HG02623 (cell line): ENCODE measurements at regions not wholly inside any gene's neighbourhood (a gene's known extent, or its start where the extent isn't known, plus 50 kb on each side); places are given as distances from the start of the nearest gene placed in this dataset.
"Not testable (repeated sequence)": the region's sequence is repeated elsewhere in the genome, so short reads cannot be mapped to it uniquely, and the experiment has no call there.

Experiments
- ATAC-seq: cut with Tn5 transposase; IDR thresholded peaks from one replicate; pipeline ENCODE4 v1.9.1; 2021; ENCODE audit warnings: moderate library complexity; ENCODE audit not compliant: unreplicated experiment

DNA sequence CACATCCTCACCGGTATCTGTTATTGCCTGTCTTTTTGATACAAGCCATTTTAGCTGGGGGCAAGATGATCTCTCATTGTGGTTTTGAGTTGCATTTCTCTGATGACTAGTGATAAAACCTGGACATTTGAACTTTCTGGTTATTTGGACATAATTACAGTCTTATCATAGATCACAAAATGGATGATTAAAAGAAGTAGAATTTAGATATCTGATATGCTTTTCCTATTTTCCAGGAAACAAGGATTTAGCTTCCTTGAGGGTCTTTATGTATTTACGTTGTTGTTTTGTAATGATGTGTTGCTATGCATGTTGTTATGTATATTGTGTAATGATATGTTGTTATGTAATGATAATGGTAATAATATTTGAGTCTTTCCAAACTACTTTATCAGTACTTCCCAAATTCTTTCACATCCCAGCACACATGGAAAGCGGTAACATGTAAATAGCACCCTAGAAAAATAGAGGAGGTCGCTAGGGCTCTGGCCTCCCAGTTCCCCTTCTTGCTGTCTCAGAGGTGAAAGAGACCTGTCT, 53.8 kb downstream of the GJD2 start:
- no peak for ATAC-seq

DNA sequence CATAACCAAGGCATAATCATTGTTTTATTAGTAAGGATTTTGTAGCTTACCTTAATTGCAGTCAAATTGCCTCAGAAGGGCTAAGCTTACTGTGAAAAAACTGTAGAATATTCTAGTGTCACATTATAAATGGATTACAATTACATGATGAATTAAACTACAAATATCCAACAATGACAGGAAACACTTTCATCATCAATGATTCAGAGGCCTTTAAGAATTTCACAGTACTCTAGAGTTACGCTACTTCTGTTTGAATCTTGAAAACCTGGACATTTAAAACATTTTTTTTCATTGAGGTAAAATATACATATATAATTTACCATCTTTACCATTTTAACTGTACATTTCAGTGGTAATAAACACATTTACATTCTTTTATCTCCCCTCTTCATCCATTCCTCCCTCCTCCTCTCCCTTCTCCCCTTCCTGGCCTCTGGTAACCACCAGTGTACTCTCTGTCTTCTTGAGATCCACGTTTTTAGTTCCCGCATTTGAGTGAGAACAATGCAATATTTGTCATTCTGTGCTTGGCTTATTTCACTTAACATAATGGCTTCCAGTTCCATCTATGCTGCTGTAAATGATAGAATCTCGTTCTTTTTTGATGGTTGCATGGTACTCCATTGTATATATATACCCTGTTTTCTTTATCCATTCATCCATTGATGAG, 54.7 kb downstream of the GJD2 start:
- no peak for ATAC-seq

DNA sequence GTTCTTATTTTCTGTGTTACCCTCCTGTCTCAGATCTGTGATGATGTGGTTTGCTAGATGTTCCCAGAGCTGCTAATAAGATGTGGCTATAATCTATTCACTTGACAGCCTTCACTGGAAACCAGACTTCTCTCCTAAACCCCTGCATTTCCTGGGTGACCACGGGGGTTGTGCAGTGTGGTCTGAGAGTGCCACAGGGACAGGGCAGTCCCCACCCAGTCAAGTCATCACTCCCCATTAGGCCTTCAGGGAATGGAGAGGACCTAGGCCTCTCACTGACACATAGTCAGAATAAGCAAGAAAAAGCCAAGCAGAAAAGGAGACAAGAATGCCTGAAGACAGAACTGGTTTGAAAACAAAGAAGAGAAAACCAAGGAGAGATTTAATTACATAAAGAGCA, 58.3 kb downstream of the GJD2 start:
- ATAC-seq, result no peak

DNA sequence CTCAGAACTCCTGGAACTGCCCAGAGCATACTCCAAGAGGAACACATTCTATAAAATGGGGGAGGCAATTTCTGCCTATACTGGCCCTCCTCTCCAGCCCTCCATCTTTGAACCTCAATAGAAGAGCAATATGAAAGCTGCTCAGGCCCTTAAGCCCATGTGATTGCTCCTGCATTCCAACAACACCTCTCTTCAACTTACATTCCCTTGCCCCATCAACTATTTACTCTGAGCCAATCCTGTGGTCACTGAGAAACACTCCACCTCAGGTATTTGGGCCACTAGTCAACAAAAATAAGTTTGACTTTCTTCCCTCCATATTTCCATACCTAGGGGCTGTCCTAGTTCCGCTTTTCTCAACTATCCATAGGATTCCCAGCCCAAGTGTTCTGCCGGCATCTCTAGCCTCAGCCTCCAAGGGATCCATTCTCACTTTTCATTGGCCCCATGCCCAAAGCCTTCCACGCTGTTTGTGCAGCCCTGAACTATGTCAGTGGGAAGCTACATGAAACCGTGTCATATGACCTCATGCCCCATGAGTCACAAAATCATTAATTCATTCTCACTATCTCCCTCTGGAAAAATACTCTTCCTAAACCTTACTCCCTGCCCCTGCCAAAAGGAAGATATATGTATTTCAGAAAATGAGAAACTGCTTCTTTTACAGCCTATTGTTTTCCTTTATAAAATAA, 61.6 kb downstream of the GJD2 start:
- ATAC-seq, result no peak

DNA sequence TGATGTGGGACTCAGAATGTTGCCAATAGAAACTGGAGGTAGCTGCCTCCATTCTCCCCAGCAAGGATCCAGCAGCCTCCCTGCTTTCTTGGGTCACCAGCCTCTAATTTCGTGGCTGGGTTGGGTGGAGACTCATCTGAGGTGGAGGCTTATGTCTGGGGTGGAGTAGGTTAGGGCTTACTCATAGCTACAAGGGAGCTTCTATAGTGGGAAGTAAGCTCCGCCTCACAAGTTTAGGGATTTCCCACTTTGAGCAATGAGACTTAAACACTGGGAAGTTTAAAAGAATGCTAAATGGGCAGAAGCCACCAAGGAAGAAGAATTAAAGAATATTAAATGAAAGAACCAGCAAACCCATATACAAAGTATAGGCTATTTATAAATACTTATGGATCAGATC, 63.8 kb downstream of the GJD2 start:
- ATAC-seq, result no peak

DNA sequence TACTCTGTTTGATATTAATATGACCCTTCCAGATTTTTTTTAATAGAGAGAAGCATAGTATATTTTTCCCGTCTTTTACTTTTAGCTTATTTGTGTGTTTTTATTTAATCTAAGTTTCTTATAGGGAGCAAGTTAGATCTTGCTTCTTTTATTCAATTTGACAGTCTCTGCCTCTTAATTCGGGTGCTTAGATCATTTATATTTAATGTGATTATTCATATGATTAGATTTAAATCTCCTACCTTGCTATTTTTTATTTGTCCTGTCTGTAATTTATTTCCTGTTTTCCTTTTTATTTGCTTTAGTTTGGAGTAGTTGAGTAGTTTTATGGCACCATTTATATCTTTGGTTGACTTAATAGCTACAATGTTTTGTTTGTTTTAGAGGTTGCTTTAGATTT, 66.1 kb downstream of the GJD2 start:
- ATAC-seq, result no peak

DNA sequence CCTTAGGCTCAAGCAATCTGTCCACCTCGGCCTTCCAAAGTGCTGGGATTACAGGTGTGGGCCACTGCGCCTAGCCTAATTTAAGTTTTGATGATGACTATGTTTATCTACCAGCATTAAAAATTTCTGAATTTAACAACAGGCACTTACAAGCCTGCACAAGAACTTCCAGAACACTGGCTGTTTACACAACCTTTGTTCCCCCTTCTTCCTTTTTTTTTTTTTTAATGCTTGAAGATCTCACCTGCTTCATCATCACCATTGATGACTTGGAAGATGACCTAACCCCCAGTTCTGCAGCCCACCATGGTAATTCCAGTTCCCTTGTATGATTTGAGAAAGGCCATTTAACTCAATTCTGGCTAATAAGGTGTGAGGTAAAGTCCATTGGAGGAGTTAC, 70.4 kb downstream of the GJD2 start:
- ATAC-seq, result no peak

DNA sequence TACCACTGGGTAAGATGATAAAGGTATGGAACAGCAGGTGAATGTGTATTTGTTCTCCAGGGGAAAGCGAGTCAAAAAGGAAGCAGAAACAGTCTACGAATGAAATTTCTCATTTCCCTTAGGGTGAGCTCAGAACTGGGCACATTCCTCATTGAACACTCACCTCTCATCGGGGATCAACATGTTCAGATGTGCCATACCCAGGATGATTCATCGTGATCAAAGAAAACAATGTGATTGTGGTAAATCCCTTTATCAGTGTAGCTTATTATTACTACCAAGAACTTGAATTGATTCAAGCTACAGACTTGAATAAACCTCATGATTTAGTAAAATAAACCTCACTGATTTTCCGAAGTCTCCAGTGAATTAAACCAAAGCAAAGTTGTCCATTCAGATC, 72.1 kb downstream of the GJD2 start:
- ATAC-seq, result no peak

DNA sequence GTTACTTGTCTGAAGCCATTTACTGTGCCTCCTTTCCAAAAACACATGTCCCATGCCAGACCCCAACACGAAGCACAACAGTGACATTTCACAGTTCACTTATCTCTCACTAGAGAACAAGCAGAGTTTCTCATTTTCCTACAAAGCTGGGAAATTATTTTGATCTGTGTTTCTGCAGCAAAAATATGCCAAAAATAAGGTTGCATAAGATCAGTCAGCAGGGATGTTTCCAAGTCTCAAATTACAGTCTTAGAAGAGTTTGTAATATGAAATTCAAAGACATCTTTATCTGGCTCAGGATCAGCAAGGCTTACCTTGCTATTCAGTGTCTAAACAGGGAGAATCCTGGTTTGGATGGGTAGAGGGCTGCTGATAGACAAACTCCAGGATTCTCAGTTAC, 75.5 kb downstream of the GJD2 start:
- no peak for ATAC-seq

DNA sequence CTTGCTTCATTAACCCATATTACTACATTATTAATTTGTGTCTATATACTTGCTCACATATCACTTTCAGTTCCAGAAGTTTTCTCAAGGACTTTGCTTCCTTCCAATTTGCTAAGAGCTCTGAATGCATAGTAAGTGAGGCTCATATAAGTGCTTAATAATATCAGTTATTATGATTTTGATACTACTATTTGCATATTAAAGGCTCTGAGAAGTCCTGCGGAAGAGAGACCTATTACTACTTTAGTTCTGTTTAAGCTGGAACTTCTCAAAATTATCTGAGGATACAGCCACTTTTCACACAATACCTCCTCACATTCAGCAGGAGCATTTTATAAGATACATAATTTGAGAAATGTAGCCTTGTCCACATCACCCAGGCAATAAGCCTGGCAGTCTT, 81.6 kb downstream of the GJD2 start:
- ATAC-seq, result no peak

DNA sequence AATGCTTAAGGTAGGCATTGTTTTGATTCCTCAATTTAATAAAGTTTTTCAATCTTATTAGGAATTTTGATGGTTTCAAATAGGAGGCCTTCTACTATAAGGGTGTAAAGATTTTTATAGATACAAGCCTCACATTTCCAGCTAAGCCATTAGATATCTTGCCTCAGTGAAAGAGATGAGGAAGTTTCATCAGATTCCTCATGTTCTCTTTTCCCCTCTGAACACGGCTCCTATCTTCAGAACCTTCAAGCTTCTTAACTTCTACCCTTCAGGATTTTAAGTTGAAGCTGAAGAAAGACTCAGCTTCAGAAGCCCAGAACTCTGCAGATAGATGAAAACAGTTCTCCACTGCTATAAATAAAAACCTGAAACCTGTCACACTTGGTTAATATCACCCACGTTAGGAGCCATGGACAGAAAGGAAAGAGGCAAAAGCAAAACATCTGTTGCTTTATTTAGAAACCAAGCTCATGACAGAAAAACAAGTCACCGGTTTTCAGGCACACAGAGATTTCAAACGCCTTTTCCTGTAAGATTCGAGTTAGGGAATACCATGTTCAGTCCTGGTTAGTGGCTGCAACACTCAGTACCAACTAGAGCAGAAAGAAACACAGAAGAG, 82.2 kb upstream of the GOLGA8B start:
- no peak for ATAC-seq

DNA sequence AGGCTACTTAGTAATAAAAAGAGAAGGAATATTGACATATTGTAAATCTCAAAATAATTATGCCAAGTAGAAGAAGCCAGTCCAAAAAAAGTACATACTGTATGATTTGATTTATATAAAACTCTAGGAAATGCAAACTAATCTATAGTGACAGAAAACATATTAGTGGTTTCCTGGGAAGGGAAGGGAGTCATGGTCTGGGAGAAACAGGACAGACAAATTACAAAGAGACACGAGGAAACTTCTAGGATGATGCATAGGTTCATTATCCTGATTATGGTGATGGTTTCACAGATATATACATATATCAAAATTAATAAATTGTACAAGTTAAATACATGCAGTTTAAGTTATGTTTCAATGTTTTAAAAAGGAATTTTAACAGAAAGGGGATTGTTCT, 81.0 kb upstream of the GOLGA8B start:
- no peak for ATAC-seq

DNA sequence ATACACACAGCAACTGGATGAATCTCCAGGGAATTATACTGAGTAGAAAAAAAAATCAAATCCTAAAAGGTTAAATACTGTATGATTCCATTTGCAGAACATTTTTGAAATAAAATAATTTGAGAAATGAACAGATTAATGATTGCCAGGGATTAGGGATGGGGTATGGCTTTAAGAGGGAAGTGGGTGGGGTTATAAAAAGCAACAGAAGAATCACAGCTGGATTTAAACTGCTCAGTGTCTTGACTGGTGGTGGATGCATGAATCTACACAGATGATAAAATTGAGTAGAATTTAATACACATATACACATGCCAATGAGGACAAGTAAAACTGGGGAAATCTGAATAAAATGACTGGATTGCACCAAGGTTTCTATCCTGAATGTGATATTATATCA, 79.7 kb upstream of the GOLGA8B start:
- ATAC-seq, result no peak

DNA sequence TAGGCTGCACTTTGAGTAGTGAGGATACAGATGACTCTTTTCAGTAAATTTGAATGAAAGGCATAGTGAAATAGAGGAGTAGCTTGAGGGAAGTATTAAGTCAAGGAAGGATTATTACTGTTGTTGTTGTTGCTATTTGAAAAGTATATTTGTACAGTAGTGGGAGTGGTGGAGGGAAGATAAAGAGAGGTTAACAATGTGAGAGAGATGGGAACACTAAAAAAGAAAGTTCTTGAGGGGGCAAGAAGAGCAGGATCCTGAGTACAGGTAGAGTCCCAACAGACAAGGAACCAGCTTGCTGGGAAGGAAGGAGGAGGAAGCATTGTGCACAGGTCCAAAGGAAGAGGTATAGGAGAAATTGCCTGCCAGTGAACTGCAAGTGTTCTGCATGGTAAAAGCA, 75.6 kb upstream of the GOLGA8B start:
- ATAC-seq, result no peak

DNA sequence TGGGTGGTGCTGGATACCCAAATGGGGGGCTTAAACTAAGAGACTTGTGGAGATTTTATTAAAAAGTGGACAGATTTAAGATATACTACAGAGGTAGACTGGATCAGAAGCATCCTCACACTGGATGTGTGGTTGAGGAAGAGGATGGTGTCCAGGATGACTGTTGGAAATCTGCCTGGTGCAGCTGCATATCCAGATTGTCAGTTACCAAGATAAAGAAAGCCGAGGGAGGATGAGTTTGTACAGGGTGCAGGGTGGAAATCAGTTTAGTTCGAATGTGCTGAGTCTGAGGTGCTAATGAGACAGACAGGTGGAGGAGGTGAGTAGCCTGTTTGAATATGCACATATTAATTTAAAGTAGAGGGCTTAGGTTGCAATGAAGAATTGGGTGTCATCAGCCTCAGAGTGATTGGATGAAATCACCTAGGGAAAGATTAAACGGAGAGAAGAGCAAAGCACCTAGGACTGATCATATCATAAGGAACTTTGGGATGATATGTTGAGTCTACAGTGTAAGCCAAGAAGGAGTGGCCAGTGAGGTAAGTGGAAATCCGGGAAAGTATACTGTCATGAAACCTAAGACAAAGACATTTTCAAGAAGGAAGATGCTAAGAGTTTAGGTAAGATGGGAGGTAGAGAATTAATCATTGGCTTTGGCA, 74.1 kb upstream of the GOLGA8B start:
- no peak for ATAC-seq

DNA sequence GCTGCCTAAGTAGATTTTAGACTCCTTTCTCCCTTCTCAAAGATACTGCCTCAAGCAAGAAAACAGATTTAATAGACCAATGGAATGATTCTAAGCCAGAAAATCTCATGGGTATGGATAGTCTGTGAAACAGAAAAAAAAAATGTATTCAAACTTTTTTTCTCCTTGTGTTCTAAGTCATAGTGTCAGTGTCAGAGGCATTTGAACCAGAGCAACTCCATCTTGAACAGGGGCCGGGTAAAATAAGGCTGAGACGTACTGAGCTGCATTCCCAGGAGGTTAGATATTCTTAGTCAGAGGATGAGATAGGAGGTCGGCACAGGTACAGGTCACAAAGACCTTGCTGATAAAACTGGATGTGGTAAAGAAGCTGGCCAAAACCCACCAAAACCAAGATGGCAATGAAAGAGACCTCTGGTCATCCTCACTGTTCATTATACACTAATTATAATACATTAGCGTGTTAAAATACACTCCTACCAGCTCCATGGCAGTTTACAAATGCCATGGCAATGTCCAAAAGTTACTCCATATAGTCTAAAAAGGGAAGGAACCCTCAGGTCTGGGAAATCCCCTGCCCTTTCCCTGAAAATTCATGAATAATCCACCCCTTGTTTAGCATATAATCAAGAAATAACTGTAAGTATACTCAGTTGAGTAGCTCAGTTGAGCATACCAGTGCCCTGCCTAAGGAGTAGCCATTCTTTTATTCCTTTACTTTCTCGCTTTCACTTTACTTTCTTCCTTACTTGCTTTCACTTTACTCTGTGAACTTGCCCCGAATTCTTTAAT, 72.8 kb upstream of the GOLGA8B start:
- ATAC-seq, result no peak

DNA sequence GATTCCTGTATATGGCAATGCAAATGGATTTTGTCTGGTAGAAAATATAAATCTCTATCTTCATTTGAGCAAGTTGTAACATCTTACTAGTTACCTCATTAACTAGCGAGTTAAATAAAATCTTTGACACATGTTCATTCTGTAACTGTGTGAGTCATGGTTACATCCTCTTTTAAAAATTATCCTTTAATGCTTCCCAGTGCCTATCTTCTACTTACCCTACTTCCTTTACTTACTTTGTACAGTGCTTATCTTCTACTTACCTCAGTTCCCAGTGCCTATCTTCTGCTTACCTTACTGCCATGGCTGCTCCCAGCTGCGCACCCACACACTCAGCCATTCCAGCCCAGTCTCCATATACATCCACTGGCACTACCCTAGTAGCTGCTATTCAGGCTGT, 71.9 kb upstream of the GOLGA8B start:
- no peak for ATAC-seq

DNA sequence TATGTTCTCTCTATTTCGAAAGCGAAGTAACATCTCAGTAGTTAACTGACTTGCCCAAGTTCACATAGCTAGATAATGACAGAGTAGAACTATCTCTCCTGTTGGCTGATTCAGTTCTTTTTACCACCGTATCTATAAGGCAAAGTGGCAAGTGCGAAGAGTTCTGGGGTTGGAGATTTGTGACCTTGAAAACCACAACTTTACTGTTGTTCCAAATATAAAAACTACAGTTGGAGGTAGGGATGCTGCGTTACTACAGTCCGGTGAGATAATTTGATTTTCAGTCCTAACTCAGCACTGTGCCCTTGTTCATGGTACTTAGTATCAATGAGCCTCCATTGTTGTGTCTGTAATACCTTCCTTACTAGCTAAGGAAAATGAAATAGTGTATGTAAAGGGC, 71.2 kb upstream of the GOLGA8B start:
- no peak for ATAC-seq

DNA sequence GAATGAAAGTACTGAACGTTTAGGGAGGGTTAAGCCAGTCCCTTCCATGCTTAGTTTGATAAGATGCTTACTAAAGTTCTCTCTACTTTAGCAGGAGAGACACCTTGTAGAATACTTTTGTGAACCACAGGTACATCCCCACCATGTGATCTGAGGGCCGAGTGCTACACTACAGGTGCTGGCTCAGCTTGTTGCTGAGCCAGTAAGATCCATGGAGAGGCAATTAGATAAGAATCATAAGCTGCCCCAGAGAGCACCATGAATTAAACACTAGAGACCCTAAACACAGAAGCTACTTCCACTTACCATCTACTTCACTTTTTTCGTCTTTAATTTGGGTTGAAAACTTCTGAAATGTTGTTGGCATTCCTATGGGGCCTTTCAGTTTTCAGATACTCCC, 70.5 kb upstream of the GOLGA8B start:
- ATAC-seq, result no peak

DNA sequence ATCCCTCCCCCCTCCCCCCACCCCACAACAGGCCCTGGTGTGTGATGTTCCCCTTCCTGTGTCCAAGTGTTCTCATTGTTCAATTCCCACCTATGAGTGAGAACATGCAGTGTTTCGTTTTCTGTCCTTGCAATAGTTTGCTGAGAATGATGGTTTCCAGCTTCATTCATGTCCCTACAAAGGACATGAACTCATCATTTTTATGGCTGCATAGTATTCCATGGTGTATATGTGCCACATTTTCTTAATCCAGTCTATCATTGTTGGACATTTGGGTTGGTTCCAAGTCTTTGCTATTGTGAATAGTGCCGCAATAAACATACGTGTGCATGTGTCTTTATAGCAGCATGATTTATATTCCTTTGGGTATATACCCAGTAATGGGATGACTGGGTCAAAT, 69.9 kb upstream of the GOLGA8B start:
- not testable (repeated sequence) for ATAC-seq

DNA sequence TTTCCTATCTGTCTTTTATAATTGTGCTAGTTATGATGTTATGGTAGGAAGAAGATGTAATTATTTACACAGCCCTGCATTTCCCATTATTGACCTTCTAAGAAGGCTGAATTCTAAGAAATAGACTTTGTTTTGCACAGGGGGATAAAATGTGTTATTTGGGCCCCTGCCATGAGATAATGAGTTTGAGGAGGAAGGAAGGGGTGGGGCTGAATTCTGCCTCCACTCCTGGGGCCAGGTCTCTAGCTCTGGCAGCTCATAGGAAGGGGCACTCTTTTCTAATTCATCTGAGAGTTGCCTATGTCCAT, 69.2 kb upstream of the GOLGA8B start:
- ATAC-seq, result no peak
